HS-27A (cell line): ENCODE measurements at regions not wholly inside any gene's neighbourhood (a gene's known extent, or its start where the extent isn't known, plus 50 kb on each side); places are given as distances from the start of the nearest gene placed in this dataset.
"Not testable (repeated sequence)": the region's sequence is repeated elsewhere in the genome, so short reads cannot be mapped to it uniquely, and the experiment has no call there.

Experiments
- DNase-seq: peaks from one replicate; pipeline ENCODE4 v3.0.0-alpha.2; 2012; ENCODE audit warnings: low read depth, missing footprints

DNA sequence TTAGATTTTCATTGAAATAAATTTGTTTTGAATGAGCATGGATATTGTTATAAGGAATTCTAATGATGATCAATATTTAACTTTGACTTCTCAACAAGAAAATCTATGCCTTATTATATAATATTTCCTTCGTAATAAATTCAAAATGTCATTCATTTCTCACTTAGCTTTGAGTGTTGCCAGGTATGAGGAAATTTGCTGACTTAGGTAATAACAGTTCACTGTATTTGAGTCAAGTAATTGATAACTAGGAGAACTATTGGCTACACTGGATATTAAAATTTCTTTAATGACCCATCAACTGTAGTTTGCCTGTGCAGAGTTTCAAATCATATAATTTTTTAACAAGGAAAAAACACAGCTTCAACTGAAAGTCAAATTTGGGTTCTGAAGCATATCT, 746.6 kb downstream of the SLITRK5 start:
- DNase-seq = no peak

DNA sequence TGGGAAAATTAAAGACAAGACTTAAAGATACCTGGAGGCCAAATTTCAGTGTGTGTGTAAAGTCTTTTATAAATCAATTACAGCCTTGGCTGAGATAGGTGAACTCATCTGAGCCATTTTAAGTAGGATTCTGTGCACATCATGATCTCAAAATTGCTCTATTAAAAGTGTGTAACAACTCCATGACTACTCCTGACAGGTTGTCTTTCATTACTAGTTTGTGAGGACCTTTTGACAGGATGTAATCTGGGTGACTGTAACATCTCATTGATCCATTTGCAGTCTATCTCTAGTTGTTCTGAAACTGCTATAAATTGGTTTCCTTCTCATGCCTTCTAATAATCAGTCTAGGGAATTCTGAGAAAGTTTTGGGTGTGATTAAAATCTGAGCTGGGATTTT, 753.3 kb downstream of the SLITRK5 start:
- no peak for DNase-seq

DNA sequence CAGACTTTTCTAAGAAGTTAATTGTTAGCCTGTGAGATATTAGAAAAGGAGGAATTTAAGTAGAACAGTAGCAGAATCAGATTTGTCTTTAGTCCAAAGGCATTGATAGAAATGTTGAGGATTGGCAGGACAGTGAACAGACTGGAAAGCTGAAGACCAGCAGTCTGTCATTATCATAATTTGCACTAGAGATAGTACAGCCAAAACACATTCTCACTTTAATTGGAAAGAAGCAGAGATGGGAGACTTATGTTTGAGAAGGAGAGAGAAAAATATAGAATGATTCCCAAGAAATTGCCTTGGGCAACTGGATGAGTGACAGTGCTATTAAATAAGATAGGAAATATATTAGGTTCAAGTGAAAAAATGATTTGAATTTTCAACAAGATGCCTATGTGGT, 755.5 kb downstream of the SLITRK5 start:
- no peak for DNase-seq

DNA sequence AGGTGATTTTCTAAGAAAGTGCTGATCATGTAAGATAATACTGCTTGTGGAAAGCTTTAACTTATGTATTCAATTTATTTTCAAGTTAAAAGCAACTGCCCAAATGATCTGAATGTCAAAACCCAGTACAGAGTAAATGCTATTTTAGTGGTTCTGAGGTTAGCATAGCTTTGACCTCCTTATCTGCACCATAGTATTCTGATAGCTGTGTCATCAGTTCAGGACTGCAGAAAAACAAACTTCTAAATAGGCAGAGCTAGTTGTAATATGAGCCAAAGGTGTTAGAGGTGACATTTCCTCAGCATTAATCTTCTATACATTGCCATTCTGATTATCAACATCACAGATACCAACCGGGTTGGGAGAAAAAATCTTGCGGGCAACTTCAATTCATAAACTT, 758.7 kb downstream of the SLITRK5 start:
- no peak for DNase-seq

DNA sequence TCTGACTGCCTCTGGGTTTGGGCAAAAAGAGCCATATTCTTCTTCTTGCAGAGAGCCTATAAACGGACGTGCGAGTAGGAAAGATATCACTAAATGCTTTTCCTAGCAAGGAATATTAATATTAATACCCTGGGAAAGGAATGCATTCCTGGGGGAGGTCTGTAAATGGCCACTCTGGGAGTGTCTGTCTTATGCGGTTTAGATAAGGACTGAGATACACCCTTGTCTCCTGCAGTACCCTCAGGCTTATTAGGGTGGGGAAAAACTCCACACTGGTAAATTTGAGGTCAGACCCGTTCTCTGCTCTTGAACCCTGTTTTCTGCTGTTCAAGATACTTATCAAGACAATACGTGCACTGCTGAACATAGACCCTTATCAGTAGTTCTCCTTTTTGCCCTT, 763.8 kb downstream of the SLITRK5 start:
- no peak for DNase-seq

DNA sequence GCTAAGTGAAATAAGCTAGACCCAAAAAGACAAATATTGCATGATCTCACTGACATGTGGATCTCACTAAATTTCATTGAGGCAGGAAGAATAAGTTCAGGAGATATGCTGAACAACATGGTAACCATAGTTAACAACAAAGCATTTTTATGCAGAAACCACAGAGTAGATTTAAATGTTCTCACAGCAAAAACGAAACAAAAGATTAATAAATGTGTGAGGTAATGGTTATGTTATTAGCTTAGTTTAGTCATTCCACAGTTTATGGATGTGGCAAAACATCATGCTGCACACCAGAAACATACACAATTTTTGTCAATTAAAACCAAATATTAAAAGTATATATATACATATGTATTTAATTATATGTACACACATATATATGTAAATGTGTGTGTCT, 765.8 kb downstream of the SLITRK5 start:
- no peak for DNase-seq

DNA sequence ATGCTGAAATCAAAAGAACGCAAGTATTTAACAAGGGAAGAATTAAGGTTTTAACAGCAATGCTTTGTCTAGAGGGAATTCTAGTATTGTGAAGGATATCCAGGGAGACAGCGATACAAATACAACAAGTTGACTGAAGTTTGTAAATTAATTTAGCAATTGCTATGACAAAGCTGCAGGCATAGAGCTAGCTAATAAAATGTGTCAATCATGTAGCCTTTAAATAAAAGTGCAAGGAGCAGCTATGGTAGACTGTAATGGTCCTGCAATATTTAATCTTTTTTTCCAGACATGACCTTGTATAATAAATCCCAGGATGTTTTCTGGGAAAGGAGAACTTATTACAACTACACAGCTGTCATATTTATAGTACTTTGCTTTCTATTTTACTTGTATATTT, 779.3 kb downstream of the SLITRK5 start:
- no peak for DNase-seq

DNA sequence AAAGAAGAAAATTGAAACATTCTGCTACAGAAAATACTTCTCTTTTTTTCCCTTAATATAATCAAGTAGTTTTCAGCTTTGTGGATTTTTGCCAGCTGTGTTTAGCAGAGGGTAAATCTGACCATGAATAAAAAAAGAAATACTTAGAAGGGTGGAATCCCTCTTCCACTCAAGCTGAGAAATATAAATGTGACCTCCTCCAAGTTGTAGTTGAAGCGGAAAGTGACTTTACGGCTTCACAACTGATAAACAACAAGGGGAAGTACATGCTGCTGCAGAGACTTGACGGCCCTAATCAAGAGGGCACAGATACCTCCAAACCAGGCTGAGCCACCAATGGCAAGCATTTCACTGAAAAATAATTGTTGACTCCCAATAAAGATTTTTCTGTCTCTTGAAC, 785.0 kb downstream of the SLITRK5 start:
- no peak for DNase-seq

DNA sequence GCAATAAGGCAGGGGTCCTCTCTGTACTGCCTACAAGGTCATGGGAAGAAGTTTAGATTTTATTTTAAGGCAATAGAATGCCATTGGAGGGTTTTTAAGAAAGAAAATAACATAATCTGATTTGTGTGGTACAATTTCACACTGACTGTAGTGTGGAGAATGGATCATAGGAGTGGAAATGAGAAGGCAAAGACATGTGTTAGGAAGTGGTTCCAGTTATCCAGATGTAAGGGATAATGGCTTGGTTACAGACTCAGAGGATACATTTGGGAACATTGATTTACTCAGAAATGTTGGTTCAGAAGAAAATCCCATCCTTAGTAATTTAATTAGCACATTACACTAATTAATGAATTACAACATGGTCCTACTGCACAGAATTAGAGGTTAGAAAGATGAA, 788.2 kb downstream of the SLITRK5 start:
- no peak for DNase-seq

DNA sequence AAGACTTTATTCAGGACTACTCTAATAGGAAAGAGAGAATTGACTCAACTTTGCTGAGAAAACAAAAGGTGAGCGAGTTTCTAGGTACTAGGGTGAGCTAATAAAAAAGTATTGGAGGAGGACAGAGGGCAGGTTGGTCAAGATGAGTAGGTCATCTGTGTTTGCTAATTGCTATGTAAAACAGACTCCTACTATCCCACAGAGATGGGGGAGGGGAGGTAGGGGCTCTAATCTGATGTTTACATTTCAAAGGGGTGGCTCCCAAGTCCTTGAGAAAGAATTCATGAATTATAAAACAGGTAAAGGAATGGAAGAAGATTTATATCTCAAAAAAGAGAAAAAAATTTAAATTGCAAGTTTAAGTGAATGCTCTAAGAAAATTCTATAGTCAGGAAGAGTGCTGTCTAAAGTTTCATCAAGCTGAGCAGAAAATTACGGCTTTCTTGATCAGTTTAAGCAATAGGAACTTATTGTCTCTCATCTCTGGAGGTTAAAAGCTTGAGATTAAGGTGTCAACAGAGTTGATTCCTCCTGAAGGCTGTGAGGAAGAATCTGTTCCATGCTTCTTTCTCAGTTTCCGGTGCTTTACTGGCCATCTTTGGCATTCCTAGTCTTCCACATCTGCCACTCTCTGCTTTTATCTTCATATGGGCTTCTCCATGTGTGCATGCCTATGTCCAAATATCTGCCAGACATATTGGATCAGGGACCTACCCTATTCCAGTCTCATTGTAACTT, 790.3 kb downstream of the SLITRK5 start:
- DNase-seq = no peak

DNA sequence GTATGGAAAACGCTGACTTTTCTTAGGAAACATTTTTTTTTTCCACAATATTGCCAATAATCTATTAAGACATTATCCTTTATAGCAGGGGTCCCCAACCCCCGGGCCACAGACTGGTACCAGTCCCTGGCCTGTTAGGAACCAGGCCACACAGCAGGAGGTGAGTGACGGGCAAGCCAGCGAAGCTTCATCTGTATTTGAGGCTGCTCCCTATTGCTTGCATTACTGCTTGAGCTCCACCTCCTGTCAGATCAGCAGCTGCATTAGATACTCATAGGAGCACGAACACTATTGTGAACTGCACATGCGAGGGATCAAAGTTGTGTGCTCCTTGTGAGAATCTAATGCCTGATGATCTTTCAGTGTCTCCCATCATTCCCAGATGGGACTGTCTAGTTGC, 793.7 kb downstream of the SLITRK5 start:
- DNase-seq = no peak

DNA sequence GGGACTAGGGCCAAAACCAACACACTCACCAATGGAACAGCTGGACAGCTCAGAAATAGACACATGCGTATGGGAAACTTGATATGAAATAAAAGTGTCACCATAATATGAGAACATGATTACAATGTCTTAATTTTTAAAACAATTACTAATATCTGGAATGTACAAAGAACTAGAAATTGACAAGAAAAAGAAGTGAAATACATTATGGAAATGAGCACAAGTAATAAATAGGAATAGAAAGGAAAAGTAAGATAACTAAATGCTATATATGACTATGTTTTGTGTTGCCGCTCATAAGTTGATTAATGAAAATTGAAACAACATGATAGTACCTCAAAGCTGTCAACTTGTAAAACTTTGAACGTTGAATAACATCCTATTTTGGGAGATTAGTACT, 801.1 kb downstream of the SLITRK5 start:
- no peak for DNase-seq

DNA sequence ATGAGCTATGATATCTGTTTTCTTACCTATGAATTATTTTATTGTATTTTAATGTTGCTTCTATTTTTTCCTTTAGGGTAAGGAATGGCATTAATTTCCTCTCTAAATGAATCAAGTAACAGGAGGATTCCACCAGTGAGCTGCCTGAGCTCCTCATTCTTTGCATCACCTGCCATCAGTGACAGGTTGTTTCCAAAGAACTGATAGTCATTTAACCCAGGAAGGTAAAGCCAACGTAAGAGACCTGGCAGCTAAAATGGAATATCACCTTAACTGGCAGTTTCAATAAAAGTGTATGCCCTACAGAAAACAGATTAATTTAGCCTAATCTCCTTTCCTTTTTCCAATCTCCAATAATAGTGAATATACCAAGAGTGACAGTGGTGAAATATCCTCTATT, 812.0 kb downstream of the SLITRK5 start:
- DNase-seq = no peak

DNA sequence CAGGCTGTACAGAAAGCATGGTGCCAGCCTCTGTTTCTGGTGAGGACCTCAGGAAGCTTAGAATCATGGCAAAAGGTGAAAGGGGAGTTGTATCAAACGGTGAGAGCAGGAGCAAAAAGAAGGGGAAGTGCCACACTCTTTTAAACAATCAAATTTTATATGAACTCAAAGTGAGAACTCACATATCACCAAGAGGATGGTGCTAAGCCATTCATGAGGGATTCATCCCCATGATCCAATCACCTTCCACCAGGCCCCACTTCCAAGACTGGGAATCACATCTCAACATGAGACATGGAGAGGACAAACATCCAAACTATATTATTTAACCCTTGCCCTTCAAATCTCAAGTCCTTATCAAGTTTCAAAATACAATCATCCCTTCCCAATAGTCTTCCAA, 836.7 kb downstream of the SLITRK5 start:
- no peak for DNase-seq

DNA sequence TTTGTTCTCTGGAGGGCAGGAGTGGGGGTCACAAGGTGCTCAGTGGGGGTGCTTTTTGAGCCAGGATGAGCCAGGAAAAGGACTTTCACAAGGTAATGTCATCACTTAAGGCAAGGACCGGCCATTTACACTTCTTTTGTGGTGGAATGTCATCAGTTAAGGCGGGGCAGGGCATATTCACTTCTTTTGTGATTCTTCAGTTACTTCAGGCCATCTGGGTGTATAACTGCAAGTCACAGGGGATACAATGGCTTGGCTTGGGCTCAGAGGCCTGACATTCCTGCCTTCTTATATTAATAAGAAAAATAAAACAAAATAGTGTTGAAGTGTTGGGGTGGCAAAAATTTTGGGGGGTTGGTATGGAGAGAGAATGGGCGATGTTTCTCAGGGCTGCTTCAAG, 841.8 kb downstream of the SLITRK5 start:
- not testable (repeated sequence) for DNase-seq

DNA sequence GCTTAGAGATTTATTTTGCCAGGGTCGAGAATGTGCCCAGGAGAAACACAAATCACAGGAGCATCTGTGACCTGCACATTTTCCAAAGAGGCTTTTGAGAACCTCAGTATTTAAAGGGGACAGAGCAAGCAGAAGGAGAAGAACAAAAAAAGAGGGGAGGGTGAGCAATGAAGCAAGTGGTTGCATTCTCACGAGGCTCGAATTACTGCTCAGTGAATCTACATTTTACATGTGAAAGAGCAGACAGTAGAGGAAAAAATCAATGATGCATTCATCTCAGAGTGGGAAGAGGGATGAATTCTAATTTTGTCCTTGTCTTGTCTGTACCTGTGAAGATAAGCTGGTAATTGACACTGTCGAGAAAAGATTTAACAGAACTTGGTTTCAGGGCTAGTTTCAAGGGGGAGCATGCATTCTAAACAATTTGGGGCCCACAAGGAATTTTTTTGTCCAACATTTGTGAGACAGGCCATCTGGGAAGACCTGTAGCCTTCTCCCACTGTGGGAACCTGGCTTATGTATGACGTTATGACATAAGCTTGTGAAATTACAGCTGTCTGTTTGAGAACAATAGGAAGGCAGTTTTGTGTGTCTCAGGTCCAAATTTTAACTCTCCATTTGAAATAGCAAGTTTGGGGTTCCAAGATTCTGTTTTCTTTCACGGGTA, 855.1 kb downstream of the SLITRK5 start:
- no peak for DNase-seq

DNA sequence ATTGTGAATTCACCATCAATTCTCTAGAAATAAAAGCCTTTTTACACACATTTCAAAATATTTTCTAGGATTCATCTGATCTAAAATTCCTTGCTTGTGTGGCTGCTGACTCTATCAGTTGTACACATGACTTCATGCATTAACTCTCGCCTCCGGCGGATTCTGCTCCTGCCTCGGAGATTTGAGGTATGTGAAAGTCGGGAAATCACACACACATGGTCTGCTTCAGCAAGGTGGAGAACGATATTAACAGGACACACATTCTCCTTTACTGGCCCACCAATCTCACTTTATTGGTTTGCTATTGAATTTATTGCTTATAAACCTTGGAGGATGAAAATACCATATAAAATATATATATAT, 855.7 kb downstream of the SLITRK5 start:
- DNase-seq = no peak

DNA sequence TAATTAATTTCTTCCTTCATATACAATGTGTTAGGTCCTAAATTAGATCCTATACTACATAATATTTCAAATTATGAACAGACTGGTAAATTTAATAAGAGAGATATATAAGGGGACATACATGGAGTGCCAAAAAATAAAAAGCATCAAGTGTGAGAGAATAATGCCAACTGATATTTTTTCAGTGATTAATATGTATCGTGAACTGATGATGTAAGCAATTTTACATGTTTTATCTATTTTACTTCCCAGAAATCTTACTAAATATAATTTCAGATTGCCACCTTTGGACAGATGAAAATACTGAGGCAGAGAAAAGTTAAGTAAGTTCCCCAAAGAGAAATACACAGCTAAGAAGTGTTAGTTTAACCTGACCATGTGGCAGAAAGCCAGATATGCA, 870.8 kb downstream of the SLITRK5 start:
- no peak for DNase-seq

DNA sequence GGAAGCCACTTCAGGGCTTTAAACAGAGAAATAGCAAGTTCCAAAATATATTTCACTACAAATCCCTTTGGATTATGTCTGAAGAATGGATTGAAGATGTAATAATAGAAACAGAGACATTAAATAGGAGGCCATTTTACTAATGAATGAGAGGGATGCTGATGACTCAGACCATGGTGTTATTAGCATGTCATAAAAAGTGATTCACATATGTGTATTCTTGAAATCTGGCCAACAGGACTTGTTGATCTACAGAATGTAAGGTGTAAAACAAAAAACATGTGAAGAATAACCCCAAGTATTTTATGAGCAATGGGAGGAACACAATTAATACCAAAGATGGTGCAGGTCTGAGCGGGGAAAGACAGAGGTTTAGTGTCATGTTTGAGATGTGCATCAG, 873.7 kb downstream of the SLITRK5 start:
- no peak for DNase-seq

DNA sequence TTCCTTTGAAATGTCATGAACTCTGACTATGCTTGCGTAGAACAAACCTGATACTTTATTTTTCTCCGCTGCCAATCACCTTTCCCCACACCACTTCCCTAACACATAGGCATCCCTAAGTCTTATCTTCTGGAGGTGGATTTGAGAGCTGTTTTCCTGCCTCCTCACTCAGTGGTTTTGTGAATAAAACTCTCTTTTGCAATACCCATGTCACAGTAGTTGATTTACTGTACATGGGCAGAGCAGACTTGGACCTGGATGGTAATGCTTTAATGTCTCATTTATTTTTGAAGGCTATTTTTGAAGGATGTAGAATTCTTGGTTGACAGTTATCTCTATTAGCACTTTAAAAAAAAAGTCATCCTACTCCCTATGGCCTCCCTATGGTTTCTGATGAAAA, 881.8 kb downstream of the SLITRK5 start:
- no peak for DNase-seq

DNA sequence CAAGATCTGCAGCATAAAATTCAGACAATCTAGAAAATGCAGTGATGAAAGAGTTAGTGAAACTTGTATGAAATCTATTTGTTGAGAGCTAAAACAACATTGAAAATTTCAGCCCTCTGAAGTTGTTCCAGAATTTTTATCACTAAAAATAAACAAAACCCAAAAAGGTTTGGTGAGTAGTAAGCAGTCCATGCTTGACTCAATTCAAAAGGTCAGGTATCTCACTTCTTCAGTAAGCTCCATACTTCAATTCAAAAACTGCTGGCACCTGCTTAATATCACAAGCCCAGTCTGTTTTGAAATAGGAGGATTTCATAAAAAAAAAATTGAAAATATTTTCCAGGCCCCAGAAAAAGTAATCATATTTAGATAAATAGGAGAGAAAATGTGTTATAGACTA, 894.4 kb downstream of the SLITRK5 start:
- DNase-seq = no peak

DNA sequence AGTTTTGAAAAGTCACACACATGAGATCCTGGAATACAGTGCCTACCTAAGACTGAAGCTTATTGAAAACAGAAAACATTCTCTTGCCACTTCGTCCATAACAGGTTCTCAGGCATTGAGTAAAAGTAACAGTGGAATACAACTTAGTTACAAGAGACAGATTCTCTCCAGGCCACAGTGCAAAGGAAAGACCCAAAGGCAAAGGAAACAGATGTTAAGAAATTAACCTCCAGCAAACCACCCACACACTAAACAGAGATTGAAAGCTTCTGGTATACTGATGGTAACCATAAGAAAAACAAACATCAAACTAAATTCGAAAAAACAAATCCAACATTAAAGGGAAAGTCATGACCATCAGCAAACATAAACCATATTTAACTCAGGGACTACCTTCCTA, 914.7 kb downstream of the SLITRK5 start:
- DNase-seq = no peak

DNA sequence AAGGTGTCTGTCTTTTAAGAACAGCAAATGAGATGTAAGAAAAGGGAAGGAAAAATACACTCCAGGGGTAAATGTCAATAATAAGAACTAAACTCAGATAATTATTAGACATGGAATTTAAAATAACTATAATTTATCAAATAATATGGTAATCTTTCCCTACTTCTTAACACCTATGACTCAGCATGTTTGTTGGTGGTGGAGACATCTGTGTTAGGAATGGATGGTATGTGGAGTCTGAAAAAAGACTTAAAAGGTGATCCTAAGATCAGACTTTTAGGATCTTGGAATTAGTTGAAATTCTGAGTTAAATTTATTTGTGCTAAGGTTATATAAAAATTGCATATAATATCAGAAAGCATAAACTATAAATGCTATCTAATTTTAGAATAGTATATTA, 915.1 kb downstream of the SLITRK5 start:
- DNase-seq = no peak

DNA sequence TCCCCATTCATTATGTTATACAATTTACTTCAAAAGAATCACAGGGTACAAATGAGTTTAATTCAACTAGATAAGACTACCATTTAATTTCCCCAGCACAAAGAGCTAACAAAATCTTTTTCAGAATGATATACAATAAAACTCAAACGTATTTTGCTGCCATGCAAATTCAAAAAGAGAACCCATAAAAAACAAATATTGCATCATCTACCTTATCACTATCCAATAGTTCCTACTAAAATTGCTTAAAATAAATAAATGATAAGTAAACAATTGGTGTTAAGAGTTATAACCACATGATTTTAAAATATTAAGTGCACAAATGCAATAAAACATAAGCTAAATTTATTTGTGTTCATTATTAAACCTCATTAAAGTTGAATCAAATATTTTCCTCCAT, 919.4 kb downstream of the SLITRK5 start:
- no peak for DNase-seq
